HepG2 (cell line): ENCODE measurements at regions not wholly inside any gene's neighbourhood (a gene's known extent, or its start where the extent isn't known, plus 50 kb on each side); places are given as distances from the start of the nearest gene placed in this dataset.
A peak's percentile ranks its signal among the peaks of the same experiment; 100 is the strongest.

Experiments
- ATAC-seq: fragments of 200-7000 bp; cut with Tn5 transposase; 3 replicates; pipeline ENCODE4 v1.9.1; 2020; ENCODE audit warnings: mild to moderate bottlenecking, moderate library complexity
- BruUV-seq: library from RNA; stranded (reverse); fragments of 400-500 nt; replicated peaks from 2 replicates; lab custom pipeline; 2021; lab: Mats Ljungman, UMichigan
- CTCF ChIA-PET: fragments of 300-600 bp; formaldehyde crosslinking; extraction: SDS; loops from one replicate; lab custom pipeline; 2021; ENCODE audit warnings: low total read pairs, inconsistent platforms, low intra/inter-chr PET ratio; lab: Yijun Ruan, JAX
- POLR2A ChIA-PET: fragments of 350-600 bp; sonication (Branson Sonifier 250); formaldehyde crosslinking; loops from one replicate; lab custom pipeline; 2020; ENCODE audit warnings: antibody characterized with exemption, inconsistent platforms; lab: Yijun Ruan, JAX
- DNase-seq: peaks from one replicate; pipeline ENCODE4 v3.0.0-alpha.2; 2015; ENCODE audit warnings: low spot score
- FAIRE-seq: peaks from 3 replicates; lab custom pipeline; 2011; peaks lifted over from hg19 to GRCh38; lab: Jason Lieb, UNC
- H2AFZ ChIP-seq: one replicate; pipeline ENCODE4 v1.6.1; 2011; ENCODE audit warnings: low read length, inconsistent platforms
- H3K27ac ChIP-seq: fragments of 300-600 bp; 3 replicates; pipeline ENCODE4 v1.8.0; 2011; ENCODE audit warnings: mixed run types, mild to moderate bottlenecking, mixed read lengths, low read length, inconsistent platforms; ENCODE audit not compliant: insufficient read depth; ENCODE audit errors: extremely low read length
- H3K27me3 ChIP-seq, 2 experiments: fragments of 200-600 bp in 1 of 2; 2 replicates in 1 of 2; 3 replicates in 1 of 2; pipeline versions ENCODE4 v1.6.0 to v1.8.0; 2011; ENCODE audit warnings: low read length in 2 of 2, mild to moderate bottlenecking in 2 of 2, moderate library complexity in 2 of 2, inconsistent platforms in 1 of 2; ENCODE audit not compliant: insufficient read depth in 2 of 2, control insufficient read depth in 1 of 2
- H3K36me3 ChIP-seq, 2 experiments: fragments of 200-600 bp in 1 of 2; replicated peaks in 1 of 2; 2 replicates in 1 of 2; 3 replicates in 1 of 2; pipeline versions ENCODE4 v1.5.1 to v1.8.0; 2011; ENCODE audit warnings: low read length in 2 of 2, inconsistent platforms in 1 of 2; ENCODE audit not compliant: insufficient read depth in 2 of 2, control insufficient read depth in 1 of 2
- H3K4me1 ChIP-seq: 2 replicates; pipeline ENCODE4 v1.5.1; 2012; ENCODE audit warnings: low read length, inconsistent platforms; ENCODE audit not compliant: insufficient read depth
- H3K4me2 ChIP-seq: 2 replicates; pipeline ENCODE4 v1.6.0; 2011; ENCODE audit warnings: low read depth, low read length, inconsistent platforms
- H3K4me3 ChIP-seq, 3 experiments: fragments of 200-600 bp in 1 of 3; sonication (generic), shearing (Covaris generic) in 1 of 3; replicated peaks in 1 of 3; 2 replicates each; pipeline ENCODE4 v1.5.1; 2011 to 2016; ENCODE audit warnings: low read length in 3 of 3, inconsistent platforms in 2 of 3, low read depth in 2 of 3, mild to moderate bottlenecking in 2 of 3, control low read depth in 1 of 3, mixed read lengths in 1 of 3; ENCODE audit not compliant: insufficient read depth in 1 of 3
- H3K79me2 ChIP-seq: one replicate; pipeline ENCODE4 v1.6.1; 2011; ENCODE audit warnings: low read length, inconsistent platforms; ENCODE audit not compliant: insufficient read depth
- H3K9ac ChIP-seq: 2 replicates; pipeline ENCODE4 v1.6.0; 2011; ENCODE audit warnings: mild to moderate bottlenecking, low read depth, low read length, inconsistent platforms; ENCODE audit not compliant: insufficient read depth
- H3K9me3 ChIP-seq: 2 replicates; pipeline ENCODE4 v1.5.1; 2012; ENCODE audit warnings: mild to moderate bottlenecking, low read length
- H4K20me1 ChIP-seq: 2 replicates; pipeline ENCODE4 v1.6.0; 2011; ENCODE audit warnings: inconsistent platforms, mild to moderate bottlenecking, low read length, moderate library complexity; ENCODE audit not compliant: insufficient read depth
- CHCHD3 ChIP-seq: sonication (generic); formaldehyde crosslinking; IDR thresholded peaks from 2 replicates; pipeline ENCODE4 v1.8.0; 2022; ENCODE audit warnings: mild to moderate bottlenecking, missing genetic modification reagents, moderate library complexity
- IRF2 ChIP-seq: IDR thresholded peaks from 2 replicates; pipeline ENCODE4 v1.6.1; 2018; ENCODE audit warnings: missing genetic modification reagents, missing compliant biosample characterization
- MAFF ChIP-seq: IDR thresholded peaks from 2 replicates; pipeline ENCODE4 v1.6.1; 2011; ENCODE audit warnings: low read depth, low read length, improper control_type of control experiment
- MAFK ChIP-seq, 2 experiments: IDR thresholded peaks in 1 of 2; conservative IDR thresholded peaks in 1 of 2; 2 replicates each; pipeline ENCODE4 v1.6.1; 2011; ENCODE audit warnings: improper control_type of control experiment in 2 of 2, low read length in 2 of 2
- RXRB ChIP-seq: IDR thresholded peaks from 2 replicates; pipeline ENCODE4 v1.6.1; 2016; ENCODE audit warnings: borderline replicate concordance, missing genetic modification reagents, missing compliant biosample characterization
- ZBED4 ChIP-seq: sonication (generic); formaldehyde crosslinking; IDR thresholded peaks from 2 replicates; pipeline ENCODE4 v1.4.0; 2020; ENCODE audit warnings: missing genetic modification reagents, borderline replicate concordance
- ZFP37 ChIP-seq: sonication (generic); formaldehyde crosslinking; IDR thresholded peaks from 2 replicates; pipeline ENCODE4 v1.4.0; 2020; ENCODE audit warnings: missing genetic modification reagents, borderline replicate concordance
- ZNF234 ChIP-seq: sonication (generic); formaldehyde crosslinking; conservative IDR thresholded peaks from 2 replicates; pipeline ENCODE4 v1.5.1; 2020; ENCODE audit warnings: mild to moderate bottlenecking, missing genetic modification reagents
- ZNF343 ChIP-seq: sonication (generic); formaldehyde crosslinking; IDR thresholded peaks from 2 replicates; pipeline ENCODE4 v1.4.0; 2020; ENCODE audit warnings: mild to moderate bottlenecking, missing genetic modification reagents
- ZSCAN31 ChIP-seq: sonication (generic); formaldehyde crosslinking; IDR thresholded peaks from 2 replicates; pipeline ENCODE4 v1.5.0; 2020; ENCODE audit warnings: low read depth, mild to moderate bottlenecking, missing genetic modification reagents
- WGBS: methylation state at CpG from one replicate; pipeline ENCODE4 v1.1.6; 2017; ENCODE audit warnings: low lambda C conversion rate; 5-methylcytosine and 5-hydroxymethylcytosine counted together
- in situ Hi-C: cut with HindIII; loops from 2 replicates; pipeline ENCODE4 v1.10.0; 2017; ENCODE audit warnings: low pct_unique_long_range_greater_than_20kb; ENCODE audit not compliant: extremely low pct_ligation_motif_present
- intact Hi-C: fragments of 100-400 bp; cut with micrococcal nuclease; formaldehyde crosslinking; loops from one replicate; pipeline ENCODE4 v1.10.0; 2022; ENCODE audit not compliant: unreplicated experiment

GRCh38 chr10:76684968-76685367, 952.6 kb downstream of the KCNMA1 start:
- 44% methylated on average over 5 of the region's 5 CpGs for WGBS
- in situ Hi-C loops: no loop called here
- H4K20me1 ChIP-seq: no peaks in the 10 kb centered on the region
- no peak overlapping the region for H3K27ac ChIP-seq
- H3K36me3 ChIP-seq: no peaks in the 10 kb centered on the region
- no peak overlapping the region for H3K9ac ChIP-seq
- ATAC-seq (no peak), DNase-seq (no peak), FAIRE-seq (no peak)
- H3K27me3 ChIP-seq: no peaks in the 10 kb centered on the region
- TF ChIP-seq ZNF234 (CRISPR knock-in tag): no peak
- peak; percentile 86 for TF ChIP-seq MAFF
- no peak for TF ChIP-seq ZFP37 (CRISPR knock-in tag)
- TF ChIP-seq ZNF343 (CRISPR knock-in tag): no peak
- TF ChIP-seq RXRB (CRISPR knock-in tag): no peak
- TF ChIP-seq CHCHD3: no peak
- no peak for TF ChIP-seq ZSCAN31
- no peak for TF ChIP-seq ZBED4
- TF ChIP-seq MAFK (conservative IDR thresholded peaks at IDR 0.05 in 1 of 2, IDR thresholded peaks at IDR 0.05 in 1 of 2; ENCODE audit: low read length in 2 of 2): peak; percentile 88 to 91
- TF ChIP-seq IRF2: no peak
- H3K79me2 ChIP-seq: no peaks in the 10 kb centered on the region
- H2AFZ ChIP-seq: no peak overlapping the region
- H3K4me1 ChIP-seq: no peaks in the 10 kb centered on the region
- ChIA-PET CTCF (no interaction called here), POLR2A (no interaction called here)
- intact Hi-C loops: no loop called here
- H3K4me2 ChIP-seq: no peak overlapping the region
- no TSS peak for BruUV-seq
- H3K9me3 ChIP-seq: no peaks in the 10 kb centered on the region
- H3K4me3 ChIP-seq: no peak overlapping the region
